PC-9 (cell line): ENCODE measurements at regions not wholly inside any gene's neighbourhood (a gene's known extent, or its start where the extent isn't known, plus 50 kb on each side); places are given as distances from the start of the nearest gene placed in this dataset.

Experiments
- BruUV-seq: library from RNA; stranded (reverse); fragments of 400-500 nt; replicated peaks from 2 replicates; lab custom pipeline; 2021; lab: Mats Ljungman, UMichigan
- CTCF ChIA-PET: fragments of 300-600 bp; sonication (Branson Sonifier 250); formaldehyde crosslinking; loops from one replicate; lab custom pipeline; 2022; ENCODE audit warnings: antibody characterized with exemption; lab: Charles Lee
- POLR2A ChIA-PET: fragments of 300-600 bp; sonication (Branson Sonifier 250); formaldehyde crosslinking; loops from one replicate; lab custom pipeline; 2022; ENCODE audit warnings: antibody characterized with exemption; ENCODE audit not compliant: unreplicated experiment; lab: Charles Lee
- DNase-seq, 2 experiments: peaks; one replicate each; pipeline versions ENCODE4 v3.0.0 to v3.0.0-alpha.2; 2015 to 2022; ENCODE audit warnings: mixed read lengths in 1 of 2
- H2AFZ ChIP-seq: fragments of 200-600 bp; sonication (generic); 2 replicates; pipeline ENCODE4 v1.8.1; 2017; ENCODE audit warnings: antibody characterized with exemption
- H3F3A ChIP-seq: fragments of 200-600 bp; sonication (generic); 2 replicates; pipeline ENCODE4 v1.8.1; 2017; ENCODE audit warnings: antibody characterized with exemption, mild to moderate bottlenecking, low read depth; ENCODE audit not compliant: insufficient read depth
- H3K27ac ChIP-seq: fragments of 200-600 bp; sonication (generic); 2 replicates; pipeline ENCODE4 v1.6.1; 2016; ENCODE audit warnings: mixed run types
- H3K27me3 ChIP-seq: fragments of 200-600 bp; sonication (generic); 2 replicates; pipeline ENCODE4 v1.6.1; 2016; ENCODE audit warnings: low read depth, mixed run types; ENCODE audit not compliant: insufficient read depth
- H3K36me3 ChIP-seq: fragments of 200-600 bp; sonication (generic); 2 replicates; pipeline ENCODE4 v1.6.1; 2016; ENCODE audit warnings: low read depth, mixed run types
- H3K4me1 ChIP-seq: fragments of 200-600 bp; sonication (generic); replicated peaks from 2 replicates; pipeline ENCODE4 v1.6.1; 2016; ENCODE audit warnings: mixed run types; ENCODE audit not compliant: insufficient read depth
- H3K4me2 ChIP-seq: fragments of 200-600 bp; sonication (generic); 2 replicates; pipeline ENCODE4 v1.6.1; 2017; ENCODE audit warnings: mixed run types
- H3K4me3 ChIP-seq: fragments of 200-600 bp; sonication (generic); 2 replicates; pipeline ENCODE4 v1.6.1; 2016; ENCODE audit warnings: mixed run types
- H3K79me2 ChIP-seq: fragments of 200-600 bp; sonication (generic); 2 replicates; pipeline ENCODE4 v1.6.1; 2017; ENCODE audit warnings: low read depth, mixed run types
- H3K9me2 ChIP-seq: fragments of 200-600 bp; sonication (generic); 2 replicates; pipeline ENCODE4 v1.8.1; 2017; ENCODE audit warnings: mild to moderate bottlenecking; ENCODE audit not compliant: insufficient read depth
- H3K9me3 ChIP-seq: fragments of 200-600 bp; sonication (generic); 2 replicates; pipeline ENCODE4 v1.8.1; 2016; ENCODE audit warnings: low read depth; ENCODE audit not compliant: insufficient read depth
- H4K20me1 ChIP-seq: fragments of 200-600 bp; sonication (generic); 2 replicates; pipeline ENCODE4 v1.8.1; 2017; ENCODE audit not compliant: insufficient read depth
- CTCF ChIP-seq: fragments of 200-600 bp; sonication (generic); conservative IDR thresholded peaks from 2 replicates; pipeline ENCODE4 v1.6.1; 2017; ENCODE audit warnings: mixed run types, antibody characterized with exemption, mild to moderate bottlenecking, moderate library complexity
- EZH2 ChIP-seq: fragments of 200-600 bp; sonication (generic); IDR thresholded peaks from 2 replicates; pipeline ENCODE4 v1.8.0; 2017; ENCODE audit warnings: antibody characterized with exemption, low read depth
- intact Hi-C: fragments of 100-400 bp; cut with micrococcal nuclease; formaldehyde crosslinking; loops from one replicate; pipeline ENCODE4 v1.10.0; 2022; ENCODE audit not compliant: unreplicated experiment

GRCh38 chr20:51968151-51968550, 165.8 kb upstream of the SALL4 start:
- no peak overlapping the region for H2AFZ ChIP-seq
- no peak overlapping the region for H3K27ac ChIP-seq
- H3K4me2 ChIP-seq: no peak overlapping the region
- POLR2A ChIA-PET: interaction anchor here (0.6 to 0.7 kb wide), 2 partner anchors 168 to 216 kb away, joined by 5 read pairs; no protein-coding TSS in a partner anchor
- TF ChIP-seq EZH2: no peak
- H3F3A ChIP-seq: peaks cover 9% of the 10 kb centered on the region; the same call in 1 of the 2 replicates
- CTCF ChIA-PET: interaction anchor here (0.6 kb wide), 1 partner anchor 171 kb away, joined by 3 read pairs; no protein-coding TSS in a partner anchor
- H3K36me3 ChIP-seq: no peaks in the 10 kb centered on the region
- DNase-seq: no peak
- H4K20me1 ChIP-seq: no peaks in the 10 kb centered on the region
- no peaks in the 10 kb centered on the region for H3K9me3 ChIP-seq
- H3K4me1 ChIP-seq: peaks cover 5% of the 10 kb centered on the region; the same call in 1 of the 2 replicates
- no peaks in the 10 kb centered on the region for H3K9me2 ChIP-seq
- no peaks in the 10 kb centered on the region for H3K79me2 ChIP-seq
- H3K4me3 ChIP-seq: no peak overlapping the region
- H3K27me3 ChIP-seq: no peaks in the 10 kb centered on the region
- no TSS peak for BruUV-seq
- intact Hi-C loops: no loop called here

DNA sequence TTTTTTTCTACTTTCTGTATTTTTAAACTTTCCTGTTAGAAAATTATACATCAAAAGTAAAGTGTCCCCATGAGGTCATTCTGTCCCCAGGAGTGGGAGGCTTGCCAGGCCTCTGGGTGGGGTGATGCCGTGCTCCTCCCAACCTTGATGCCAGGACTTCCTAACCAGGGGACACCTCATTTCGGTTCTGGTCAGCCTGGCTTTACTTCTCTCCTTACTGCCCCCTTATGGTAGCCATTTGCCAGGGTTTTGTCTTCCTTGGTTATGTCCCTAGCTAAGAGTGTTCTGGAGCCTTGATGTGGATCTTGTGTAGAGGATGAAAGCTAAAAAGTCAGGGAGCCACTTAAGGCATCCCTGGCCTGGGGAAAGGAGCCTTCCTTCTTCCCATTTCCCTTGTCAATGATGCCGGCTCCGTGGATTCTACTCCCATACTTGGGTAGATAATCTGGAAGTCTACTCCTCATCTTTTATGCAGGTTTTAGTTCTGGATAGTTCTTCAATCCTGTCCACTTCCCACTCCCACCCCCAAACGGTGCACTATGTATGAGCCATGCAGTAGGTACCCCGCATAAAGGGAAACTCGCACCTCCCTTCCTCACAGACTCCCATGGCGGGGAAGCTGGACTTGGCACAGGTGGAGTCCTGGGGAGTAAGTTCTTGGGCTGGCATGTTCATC, 164.1 kb upstream of the SALL4 start:
- H3F3A ChIP-seq: peaks cover 9% of the 10 kb centered on the region; the same call in 1 of the 2 replicates
- peaks cover 5% of the 10 kb centered on the region; the same call in 1 of the 2 replicates for H3K4me1 ChIP-seq
- H3K36me3 ChIP-seq: no peaks in the 10 kb centered on the region
- DNase-seq: peak; percentile 67 to 74
- no peak overlapping the region for H3K27ac ChIP-seq
- H3K4me2 ChIP-seq: no peak overlapping the region
- no peaks in the 10 kb centered on the region for H3K9me2 ChIP-seq
- H2AFZ ChIP-seq: no peak overlapping the region
- ChIA-PET POLR2A (no interaction called here), CTCF (interaction anchor here (0.6 to 1.2 kb wide), 7 partner anchors 20 to 270 kb away, joined by 3 to 6 read pairs (median 4); no protein-coding TSS in a partner anchor)
- no peaks in the 10 kb centered on the region for H3K79me2 ChIP-seq
- TF ChIP-seq CTCF (peak; percentile 86), EZH2 (no peak)
- no peak overlapping the region for H3K4me3 ChIP-seq
- intact Hi-C loops: loop anchor here (2.0 kb wide), 2 partner anchors 166 to 328 kb away; no protein-coding TSS in a partner anchor
- no TSS peak for BruUV-seq
- no peaks in the 10 kb centered on the region for H3K27me3 ChIP-seq
- H3K9me3 ChIP-seq: no peaks in the 10 kb centered on the region
- no peaks in the 10 kb centered on the region for H4K20me1 ChIP-seq

DNA sequence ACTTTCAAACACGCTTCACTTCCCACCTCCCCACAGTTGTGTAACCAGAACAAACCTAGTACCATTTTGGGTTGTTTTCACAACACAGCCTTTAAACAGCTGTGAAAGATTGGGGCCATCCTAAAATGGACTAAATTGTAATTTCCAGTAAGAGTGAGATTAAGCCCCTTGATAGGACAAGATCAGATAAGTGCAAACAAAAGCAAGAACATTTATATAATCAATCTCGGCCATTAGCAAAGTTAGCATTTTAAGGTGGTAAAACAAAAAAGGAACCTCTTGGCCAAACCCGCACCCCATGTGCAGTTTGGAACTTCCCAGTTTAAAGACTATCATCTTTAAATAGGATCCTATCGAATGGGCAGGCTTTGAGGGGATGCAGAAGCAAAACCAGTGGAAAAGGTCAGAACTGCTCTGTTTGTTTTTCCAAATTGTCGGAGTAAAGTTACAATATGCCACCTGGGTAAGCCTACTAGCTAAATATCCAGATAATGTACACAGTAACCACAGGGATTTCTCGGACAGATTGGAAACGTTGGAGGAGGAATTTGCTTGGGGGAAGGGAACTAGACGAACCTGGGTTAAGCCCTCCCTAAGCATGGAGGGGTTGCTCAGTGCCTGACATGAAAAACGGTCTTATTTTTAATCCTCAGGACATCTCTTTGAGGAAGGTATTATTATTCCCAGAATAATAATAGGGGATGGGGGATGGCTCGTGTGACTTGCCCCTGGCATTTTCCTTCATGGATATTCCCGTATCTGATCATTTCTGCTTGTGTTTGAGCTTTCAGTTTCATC, 159.8 kb upstream of the SALL4 start:
- no peak overlapping the region for H3K4me2 ChIP-seq
- intact Hi-C loops: no loop called here
- no peak overlapping the region for H3K4me3 ChIP-seq
- peaks cover 9% of the 10 kb centered on the region; the same call in 1 of the 2 replicates for H3F3A ChIP-seq
- no peak for DNase-seq
- no peak for TF ChIP-seq EZH2
- no peak for TF ChIP-seq CTCF
- no peak overlapping the region for H3K27ac ChIP-seq
- peaks cover 5% of the 10 kb centered on the region; the same call in 1 of the 2 replicates for H3K4me1 ChIP-seq
- BruUV-seq: no TSS peak
- no peaks in the 10 kb centered on the region for H3K36me3 ChIP-seq
- no peaks in the 10 kb centered on the region for H3K27me3 ChIP-seq
- H3K9me2 ChIP-seq: no peaks in the 10 kb centered on the region
- CTCF ChIA-PET: interaction anchor here (0.5 kb wide), 1 partner anchor 974 kb away, joined by 7 read pairs; no protein-coding TSS in a partner anchor
- H3K9me3 ChIP-seq: no peaks in the 10 kb centered on the region
- H3K79me2 ChIP-seq: no peaks in the 10 kb centered on the region
- POLR2A ChIA-PET: no interaction called here
- H4K20me1 ChIP-seq: no peaks in the 10 kb centered on the region
- H2AFZ ChIP-seq: no peak overlapping the region
